K562 (cell line): ENCODE measurements at regions not wholly inside any gene's neighbourhood (a gene's known extent, or its start where the extent isn't known, plus 50 kb on each side); places are given as distances from the start of the nearest gene placed in this dataset.

ENCODE experiments used
- ATAC-seq: fragments of 200-7000 bp; cut with Tn5 transposase; 3 replicates; pipeline ENCODE4 v1.9.1; 2020; ENCODE audit warnings: moderate library complexity
- BruUV-seq: library from RNA; stranded (reverse); fragments of 400-500 nt; replicated peaks from 2 replicates; lab custom pipeline; 2021; lab: Mats Ljungman, UMichigan
- CTCF ChIA-PET: fragments of 300-600 bp; formaldehyde crosslinking; extraction: SDS; loops from one replicate; lab custom pipeline; 2021; ENCODE audit warnings: low intra/inter-chr PET ratio; lab: Yijun Ruan, JAX
- POLR2A ChIA-PET: fragments of 300-600, 350-650 bp; sonication (Branson Sonifier 250); formaldehyde crosslinking; extraction: SDS; loops from one replicate; lab custom pipeline; 2021; ENCODE audit warnings: antibody characterized with exemption, inconsistent platforms; lab: Yijun Ruan, JAX
- DNase-seq, 4 experiments: peaks; one replicate each; pipeline versions ENCODE4 v3.0.0 to v3.0.0-alpha.2; 2011 to 2018; ENCODE audit warnings: low spot score in 3 of 4, mixed read lengths in 3 of 4; ENCODE audit errors: extremely low read depth in 1 of 4
- FAIRE-seq: peaks from 2 replicates; lab custom pipeline; 2011; peaks lifted over from hg19 to GRCh38; lab: Jason Lieb, UNC
- H2AFZ ChIP-seq: 2 replicates; pipeline ENCODE4 v1.6.0; 2011; ENCODE audit warnings: low read depth, low read length, control low read depth, inconsistent platforms
- H3K27ac ChIP-seq: fragments of 200-600 bp; 3 replicates; pipeline ENCODE4 v1.8.0; 2011; ENCODE audit warnings: low read depth, mild to moderate bottlenecking, control low read depth, inconsistent platforms, low read length, moderate library complexity, mixed read lengths; ENCODE audit errors: extremely low read depth
- H3K27me3 ChIP-seq, 2 experiments: fragments of 300-600 bp in 1 of 2; 2 replicates in 1 of 2; 3 replicates in 1 of 2; pipeline versions ENCODE4 v1.6.0 to v1.8.0; 2011; ENCODE audit warnings: inconsistent platforms in 2 of 2, low read length in 2 of 2, mild to moderate bottlenecking in 1 of 2, mixed read lengths in 1 of 2, moderate library complexity in 1 of 2; ENCODE audit not compliant: control insufficient read depth in 2 of 2, insufficient read depth in 2 of 2
- H3K36me3 ChIP-seq: fragments of 300-600 bp; 3 replicates; pipeline ENCODE4 v1.8.0; 2011; ENCODE audit warnings: mild to moderate bottlenecking, low read length, inconsistent platforms; ENCODE audit not compliant: control insufficient read depth, insufficient read depth
- H3K4me1 ChIP-seq, 2 experiments: fragments of 200-600 bp in 1 of 2; replicated peaks in 1 of 2; 2 replicates in 1 of 2; 3 replicates in 1 of 2; pipeline versions ENCODE4 v1.5.1 to v1.8.0; 2011; ENCODE audit warnings: inconsistent platforms in 2 of 2, low read length in 2 of 2, mild to moderate bottlenecking in 1 of 2, mixed read lengths in 1 of 2, moderate library complexity in 1 of 2; ENCODE audit not compliant: control insufficient read depth in 2 of 2, insufficient read depth in 2 of 2
- H3K4me2 ChIP-seq: 2 replicates; pipeline ENCODE4 v1.6.1; 2011; ENCODE audit warnings: low read length, control low read depth, inconsistent platforms, mixed read lengths; ENCODE audit not compliant: insufficient read depth
- H3K4me3 ChIP-seq: fragments of 200-600 bp; sonication (generic), shearing (Covaris generic); 2 replicates; pipeline ENCODE4 v1.5.1; 2016; ENCODE audit warnings: control low read depth, inconsistent platforms
- H3K79me2 ChIP-seq: fragments of 200-600 bp; 3 replicates; pipeline ENCODE4 v1.8.0; 2011; ENCODE audit warnings: low read length, inconsistent platforms; ENCODE audit not compliant: control insufficient read depth, insufficient read depth
- H3K9ac ChIP-seq, 2 experiments: 2 replicates each; pipeline versions ENCODE4 v1.6.0 to v1.6.1; 2011; ENCODE audit warnings: low read depth in 2 of 2, low read length in 2 of 2, control low read depth in 1 of 2, inconsistent platforms in 1 of 2, mild to moderate bottlenecking in 1 of 2, mixed read lengths in 1 of 2; ENCODE audit not compliant: insufficient read depth in 1 of 2
- H3K9me1 ChIP-seq: one replicate; pipeline ENCODE4 v1.6.0; 2011; ENCODE audit warnings: inconsistent platforms, mild to moderate bottlenecking, low read length, moderate library complexity; ENCODE audit not compliant: control insufficient read depth, insufficient read depth
- H3K9me3 ChIP-seq: replicated peaks from 2 replicates; pipeline ENCODE4 v1.5.1; 2011; ENCODE audit warnings: low read depth, low read length, inconsistent platforms; ENCODE audit not compliant: control insufficient read depth, insufficient read depth
- H4K20me1 ChIP-seq: replicated peaks from 2 replicates; pipeline ENCODE4 v1.6.1; 2011; ENCODE audit warnings: low read length, inconsistent platforms, mixed read lengths; ENCODE audit not compliant: control insufficient read depth, insufficient read depth
- ATF1 ChIP-seq, 2 experiments: fragments of 450-650 bp in 1 of 2; IDR thresholded peaks; 2 replicates each; pipeline ENCODE4 v1.6.1; 2016; ENCODE audit warnings: missing compliant biosample characterization in 1 of 2, missing genetic modification characterization in 1 of 2
- BMI1 ChIP-seq: fragments of 150-350 bp; IDR thresholded peaks from 2 replicates; pipeline ENCODE4 v1.6.1; 2014; ENCODE audit warnings: low read length
- CREBBP ChIP-seq: IDR thresholded peaks from one replicate; pipeline ENCODE4 v1.6.1; 2012; ENCODE audit warnings: low read depth, mild to moderate bottlenecking, control low read depth, inconsistent platforms, low read length
- DLX4 ChIP-seq: fragments of 250-450 bp; sonication (Bioruptor Pico); IDR thresholded peaks from 2 replicates; pipeline ENCODE4 v1.6.1; 2021; ENCODE audit warnings: mild to moderate bottlenecking
- ETV1 ChIP-seq: fragments of 450-650 bp; conservative IDR thresholded peaks from 2 replicates; pipeline ENCODE4 v1.6.1; 2016; ENCODE audit warnings: missing genetic modification characterization, control low read depth, low read depth, missing compliant biosample characterization
- FOXA3 ChIP-seq, 2 experiments: fragments of 450-650 bp in 1 of 2; sonication (generic) in 1 of 2; formaldehyde crosslinking; IDR thresholded peaks in 1 of 2; conservative IDR thresholded peaks in 1 of 2; 2 replicates each; pipeline versions ENCODE4 v1.4.0 to v1.8.0; 2020 to 2022; ENCODE audit warnings: mild to moderate bottlenecking in 2 of 2, missing genetic modification reagents in 1 of 2
- HLTF ChIP-seq: fragments of 450-650 bp; IDR thresholded peaks from 2 replicates; pipeline ENCODE4 v1.6.1; 2016
- MBD2 ChIP-seq: sonication (generic); IDR thresholded peaks from 2 replicates; pipeline ENCODE4 v1.6.1; 2016; ENCODE audit warnings: low read depth, borderline replicate concordance
- MEF2D ChIP-seq: conservative IDR thresholded peaks from 2 replicates; pipeline ENCODE4 v1.6.1; 2016; ENCODE audit warnings: low read depth, missing genetic modification characterization, missing compliant biosample characterization
- NELFE ChIP-seq: IDR thresholded peaks from 2 replicates; pipeline ENCODE4 v1.6.1; 2011; ENCODE audit warnings: mild to moderate bottlenecking; ENCODE audit not compliant: insufficient read depth, insufficient read length
- NR2C2 ChIP-seq, 2 experiments: fragments of 200-800 bp in 1 of 2; sonication (Bioruptor generic) in 1 of 2; sonication (generic) in 1 of 2; formaldehyde crosslinking in 1 of 2; IDR thresholded peaks; 2 replicates each; pipeline versions ENCODE4 v1.6.1 to v1.8.0; 2016 to 2022; ENCODE audit warnings: mild to moderate bottlenecking in 1 of 2, missing compliant biosample characterization in 1 of 2, missing genetic modification characterization in 1 of 2, missing genetic modification reagents in 1 of 2
- RBM15 ChIP-seq: fragments of 200-400 bp; formaldehyde crosslinking; IDR thresholded peaks from 2 replicates; pipeline ENCODE4 v1.6.1; 2018; ENCODE audit warnings: mild to moderate bottlenecking, low read length, moderate library complexity; ENCODE audit not compliant: insufficient read depth
- SETDB1 ChIP-seq: IDR thresholded peaks from one replicate; pipeline ENCODE4 v1.6.1; 2012; ENCODE audit warnings: low read length, control low read depth, inconsistent platforms
- SMAD1 ChIP-seq: fragments of 150-350 bp; IDR thresholded peaks from 2 replicates; pipeline ENCODE4 v1.6.1; 2014; ENCODE audit warnings: low read length, low read depth; ENCODE audit not compliant: partially characterized antibody
- TAF1 ChIP-seq: IDR thresholded peaks from 2 replicates; pipeline ENCODE4 v1.6.1; 2011; ENCODE audit warnings: mild to moderate bottlenecking, low read length, moderate library complexity; ENCODE audit not compliant: insufficient read depth, control insufficient read depth, severe bottlenecking; ENCODE audit errors: extremely low read depth
- TCF3 ChIP-seq: sonication (generic); formaldehyde crosslinking; IDR thresholded peaks from 2 replicates; pipeline ENCODE4 v1.4.0; 2020; ENCODE audit warnings: mild to moderate bottlenecking, missing genetic modification reagents
- WHSC1 ChIP-seq: IDR thresholded peaks from one replicate; pipeline ENCODE4 v1.6.1; 2012; ENCODE audit warnings: low read length, control low read depth, inconsistent platforms
- ZNF589 ChIP-seq: fragments of 200-800 bp; sonication (Bioruptor generic); IDR thresholded peaks from 2 replicates; pipeline ENCODE4 v1.6.1; 2016; ENCODE audit warnings: low read depth, missing genetic modification characterization, missing compliant biosample characterization
- ZNF592 ChIP-seq: fragments of 450-650 bp; IDR thresholded peaks from 2 replicates; pipeline ENCODE4 v1.6.1; 2017; ENCODE audit warnings: antibody characterized with exemption, mild to moderate bottlenecking
- WGBS: fragments of 100-300 bp; shearing (Covaris generic); methylation state at CpG from one replicate; pipeline ENCODE4 v1.1.6; 2016; ENCODE audit warnings: low coverage, mixed read lengths; ENCODE audit not compliant: insufficient coverage; ENCODE audit errors: missing lambda C conversion rate; 5-methylcytosine and 5-hydroxymethylcytosine counted together
- in situ Hi-C: fragments of 300-500 bp; cut with MboI; formaldehyde crosslinking; loops from 4 replicates; pipeline ENCODE4 v1.15.0; 2018; ENCODE audit warnings: inconsistent platforms, mixed read lengths
- intact Hi-C: fragments of 100-400 bp; cut with micrococcal nuclease; formaldehyde crosslinking; loops from 2 replicates; pipeline ENCODE4 v1.14.2; 2022

GRCh38 chr18:68098655-68099054 is 582.1 kb upstream of the DSEL start (continued):
- TF ChIP-seq NELFE (no peak), HLTF (no peak), TAF1 (no peak)

- ChIA-PET CTCF (no interaction called here), POLR2A (no interaction called here)
- Histone ChIP-seq H2AFZ (no peak overlapping the region), H3K4me2 (no peak overlapping the region), H4K20me1 (no peaks in the 10 kb centered on the region), H3K9me3 (no peaks in the 10 kb centered on the region), H3K4me3 (no peak overlapping the region), H3K9me1 (no peaks in the 10 kb centered on the region), H3K9ac (no peak overlapping the region), H3K27me3 (no peaks in the 10 kb centered on the region), H3K36me3 (no peaks in the 10 kb centered on the region), H3K27ac (no peak overlapping the region), H3K4me1 (no peaks in the 10 kb centered on the region), H3K79me2 (no peaks in the 10 kb centered on the region)
- 0% methylated on average over 1 of the region's 1 CpG for WGBS
- BruUV-seq = no TSS peak
- DNase-seq (no peak), ATAC-seq (no peak), FAIRE-seq (no peak)
- intact Hi-C loops (no loop called here), in situ Hi-C loops (no loop called here)
- no peak for TF ChIP-seq RBM15
- no peak for TF ChIP-seq TCF3 (CRISPR knock-in tag)
- no peak for TF ChIP-seq ETV1 (tag)
- no peak for TF ChIP-seq FOXA3 (CRISPR knock-in tag; conservative IDR thresholded peaks at IDR 0.05 in 1 of 2, IDR thresholded peaks at IDR 0.05 in 1 of 2)
- TF ChIP-seq ZNF589 (CRISPR knock-in tag) = no peak
- TF ChIP-seq DLX4 (CRISPR knock-in tag) = no peak
- TF ChIP-seq ZNF592 = no peak
- TF ChIP-seq SETDB1 = no peak
- no peak for TF ChIP-seq NR2C2 (CRISPR knock-in tag; IDR thresholded peaks at IDR 0.05)
- TF ChIP-seq NR2C2 (tag; IDR thresholded peaks at IDR 0.05) = no peak
- no peak for TF ChIP-seq MEF2D
- no peak for TF ChIP-seq WHSC1
- no peak for TF ChIP-seq MBD2
- TF ChIP-seq CREBBP = no peak
- no peak for TF ChIP-seq ATF1 (CRISPR knock-in tag; IDR thresholded peaks at IDR 0.05)
- TF ChIP-seq ATF1 (tag; IDR thresholded peaks at IDR 0.05) = no peak
- no peak for TF ChIP-seq BMI1
- TF ChIP-seq SMAD1 = no peak
Observed at GRCh38 chr18:68086481-68086880, 570.0 kb upstream of the DSEL start.
